AG09319 (cell line): ENCODE measurements at regions not wholly inside any gene's neighbourhood (a gene's known extent, or its start where the extent isn't known, plus 50 kb on each side); places are given as distances from the start of the nearest gene placed in this dataset.

ENCODE experiments used
- DNase-seq: peaks from one replicate; pipeline ENCODE4 v3.0.0-alpha.2; 2010; ENCODE audit warnings: low read depth; ENCODE audit errors: extremely low read depth
- CTCF ChIP-seq: IDR thresholded peaks from 2 replicates; pipeline ENCODE4 v1.5.1; 2011; ENCODE audit warnings: low read depth, mild to moderate bottlenecking, inconsistent platforms, low read length, moderate library complexity

- no peak for DNase-seq
- no peak for TF ChIP-seq CTCF
These were observed 497.6 kb downstream of the SUCLA2 start for GRCh38 chr13:47503475-47503874.

- DNase-seq, result no peak
- TF ChIP-seq CTCF, result no peak
These were observed 498.9 kb downstream of the SUCLA2 start for GRCh38 chr13:47502166-47502565.

GRCh38 chr13:47499358-47500150 lies 501.5 kb downstream of the SUCLA2 start:
- no peak for TF ChIP-seq CTCF
- peak; percentile 64 for DNase-seq

GRCh38 chr13:47484548-47484947 lies 516.5 kb downstream of the SUCLA2 start:
- TF ChIP-seq CTCF, result no peak

GRCh38 chr13:47481536-47481935 lies 519.5 kb downstream of the SUCLA2 start:
- no peak for TF ChIP-seq CTCF
- no peak for DNase-seq

More at GRCh38 chr13:47484548-47484947, 516.5 kb downstream of the SUCLA2 start:
- peak; percentile 40 for DNase-seq

GRCh38 chr13:47480951-47481350 lies 520.1 kb downstream of the SUCLA2 start:
- no peak for DNase-seq
- no peak for TF ChIP-seq CTCF

- no peak for DNase-seq
These were observed 521.0 kb downstream of the SUCLA2 start for GRCh38 chr13:47480121-47480520.

More at GRCh38 chr13:47480121-47480520, 521.0 kb downstream of the SUCLA2 start:
- TF ChIP-seq CTCF, result no peak
